Hepatocyte (in vitro differentiated cells): ENCODE measurements at regions not wholly inside any gene's neighbourhood (a gene's known extent, or its start where the extent isn't known, plus 50 kb on each side); places are given as distances from the start of the nearest gene placed in this dataset.

Experiments used
- DNase-seq: peaks from one replicate; pipeline ENCODE4 v3.0.0-alpha.2; 2016; ENCODE audit warnings: low spot score
- H2AFZ ChIP-seq: fragments of 200-600 bp; sonication (generic); 2 replicates; pipeline ENCODE4 v1.6.0; 2016; ENCODE audit warnings: antibody characterized with exemption, mild to moderate bottlenecking
- H3K27ac ChIP-seq: fragments of 200-600 bp; sonication (generic); 2 replicates; pipeline ENCODE4 v1.5.1; 2016; ENCODE audit warnings: mild to moderate bottlenecking
- H3K27me3 ChIP-seq: fragments of 200-600 bp; sonication (generic); 2 replicates; pipeline ENCODE4 v1.6.1; 2016
- H3K36me3 ChIP-seq: fragments of 200-600 bp; sonication (generic); replicated peaks from 2 replicates; pipeline ENCODE4 v1.5.1; 2016; ENCODE audit warnings: low read depth; ENCODE audit not compliant: insufficient read depth
- H3K4me1 ChIP-seq: fragments of 200-600 bp; sonication (generic); 2 replicates; pipeline ENCODE4 v1.5.1; 2016; ENCODE audit warnings: mild to moderate bottlenecking, moderate library complexity; ENCODE audit not compliant: insufficient read depth
- H3K4me2 ChIP-seq: fragments of 200-600 bp; sonication (generic); 2 replicates; pipeline ENCODE4 v1.6.0; 2016
- H3K4me3 ChIP-seq: fragments of 200-600 bp; sonication (generic); 2 replicates; pipeline ENCODE4 v1.5.1; 2016; ENCODE audit warnings: mild to moderate bottlenecking
- H3K79me2 ChIP-seq: fragments of 200-600 bp; sonication (generic); 2 replicates; pipeline ENCODE4 v1.6.0; 2017; ENCODE audit warnings: mild to moderate bottlenecking
- H3K9me2 ChIP-seq: fragments of 200-600 bp; sonication (generic); replicated peaks from 2 replicates; pipeline ENCODE4 v1.6.0; 2017; ENCODE audit warnings: mild to moderate bottlenecking; ENCODE audit not compliant: insufficient read depth
- H3K9me3 ChIP-seq: fragments of 200-600 bp; sonication (generic); 2 replicates; pipeline ENCODE4 v1.5.1; 2016; ENCODE audit warnings: low read depth, mild to moderate bottlenecking
- H4K20me1 ChIP-seq: fragments of 200-600 bp; sonication (generic); 2 replicates; pipeline ENCODE4 v1.6.0; 2016; ENCODE audit warnings: mild to moderate bottlenecking; ENCODE audit not compliant: insufficient read depth, poor library complexity, severe bottlenecking
- CTCF ChIP-seq: fragments of 200-600 bp; sonication (generic); IDR thresholded peaks from 2 replicates; pipeline ENCODE4 v1.5.1; 2016; ENCODE audit warnings: antibody characterized with exemption, mild to moderate bottlenecking; ENCODE audit not compliant: poor library complexity
- EZH2 ChIP-seq: fragments of 200-600 bp; sonication (generic); IDR thresholded peaks from 2 replicates; pipeline ENCODE4 v1.6.1; 2016; ENCODE audit warnings: antibody characterized with exemption, mild to moderate bottlenecking, borderline replicate concordance
- EZH2phosphoT487 ChIP-seq: fragments of 200-600 bp; sonication (generic); IDR thresholded peaks from one replicate; pipeline ENCODE4 v1.6.1; 2018; ENCODE audit warnings: antibody characterized with exemption, mild to moderate bottlenecking, low read depth, moderate library complexity; ENCODE audit not compliant: unreplicated experiment, severe bottlenecking
- WGBS: methylation state at CpG from one replicate; pipeline ENCODE4 v1.1.6; 2016; ENCODE audit warnings: low lambda C conversion rate; ENCODE audit errors: missing lambda C conversion rate; 5-methylcytosine and 5-hydroxymethylcytosine counted together

- Histone ChIP-seq H3K4me1 (no peaks in the 10 kb centered on the region), H3K27me3 (no peaks in the 10 kb centered on the region), H2AFZ (no peak overlapping the region), H3K27ac (no peak overlapping the region), H3K4me2 (no peak overlapping the region), H3K36me3 (no peaks in the 10 kb centered on the region), H3K9me2 (no peaks in the 10 kb centered on the region), H3K9me3 (no peaks in the 10 kb centered on the region), H4K20me1 (no peaks in the 10 kb centered on the region), H3K79me2 (no peaks in the 10 kb centered on the region), H3K4me3 (no peak overlapping the region)
- WGBS = 90% methylated on average over 2 of the region's 2 CpGs
- DNase-seq = no peak
- TF ChIP-seq CTCF = no peak
- no peak for TF ChIP-seq EZH2
- TF ChIP-seq EZH2phosphoT487 = no peak
Observed at GRCh38 chr12:86929962-86930361, 673.8 kb upstream of the MGAT4C start.

GRCh38 chr12:86917121-86917520 lies 660.9 kb upstream of the MGAT4C start:
- no peak overlapping the region for H2AFZ ChIP-seq
- no peaks in the 10 kb centered on the region for H4K20me1 ChIP-seq
- WGBS = 97% methylated on average over 1 of the region's 1 CpG
- no peak overlapping the region for H3K4me3 ChIP-seq
- TF ChIP-seq CTCF (no peak), EZH2phosphoT487 (no peak), EZH2 (no peak)
- H3K4me1 ChIP-seq = no peaks in the 10 kb centered on the region
- no peaks in the 10 kb centered on the region for H3K9me2 ChIP-seq
- no peaks in the 10 kb centered on the region for H3K9me3 ChIP-seq
- no peak overlapping the region for H3K27ac ChIP-seq
- H3K36me3 ChIP-seq = no peaks in the 10 kb centered on the region
- H3K27me3 ChIP-seq = no peaks in the 10 kb centered on the region
- no peak for DNase-seq
- no peak overlapping the region for H3K4me2 ChIP-seq
- H3K79me2 ChIP-seq = no peaks in the 10 kb centered on the region

- TF ChIP-seq EZH2 = no peak
- TF ChIP-seq EZH2phosphoT487 = no peak
- TF ChIP-seq CTCF = peak; percentile 61
- DNase-seq = peak; percentile 36
- Histone ChIP-seq H3K79me2 (no peaks in the 10 kb centered on the region), H3K4me2 (no peak overlapping the region), H3K27ac (no peak overlapping the region), H3K9me2 (no peaks in the 10 kb centered on the region), H3K9me3 (no peaks in the 10 kb centered on the region), H4K20me1 (no peaks in the 10 kb centered on the region), H3K4me1 (no peaks in the 10 kb centered on the region), H3K36me3 (no peaks in the 10 kb centered on the region), H3K4me3 (no peak overlapping the region), H3K27me3 (no peaks in the 10 kb centered on the region), H2AFZ (no peak overlapping the region)
Observed at GRCh38 chr12:86914721-86915120, 658.5 kb upstream of the MGAT4C start.

- no peak overlapping the region for H2AFZ ChIP-seq
- H3K27ac ChIP-seq = no peak overlapping the region
- H3K27me3 ChIP-seq = no peaks in the 10 kb centered on the region
- no peak overlapping the region for H3K4me3 ChIP-seq
- H3K36me3 ChIP-seq = no peaks in the 10 kb centered on the region
- H3K4me1 ChIP-seq = no peaks in the 10 kb centered on the region
- no peaks in the 10 kb centered on the region for H3K79me2 ChIP-seq
- no peaks in the 10 kb centered on the region for H3K9me3 ChIP-seq
- 91% methylated on average over 3 of the region's 3 CpGs for WGBS
- TF ChIP-seq EZH2phosphoT487 (no peak), EZH2 (no peak), CTCF (no peak)
- DNase-seq = no peak
- H3K4me2 ChIP-seq = no peak overlapping the region
- H3K9me2 ChIP-seq = no peaks in the 10 kb centered on the region
- H4K20me1 ChIP-seq = no peaks in the 10 kb centered on the region
Observed at GRCh38 chr12:86911973-86912372, 655.8 kb upstream of the MGAT4C start.
